Germinal center (tissue), 1 donor: ENCODE measurements at regions not wholly inside any gene's neighbourhood (a gene's known extent, or its start where the extent isn't known, plus 50 kb on each side); places are given as distances from the start of the nearest gene placed in this dataset.

Experiments used
- DNase-seq: peaks from one replicate; pipeline ENCODE4 v3.0.0; 2012; ENCODE audit warnings: mixed read lengths, low spot score

GRCh38 chr18:22074282-22075070 lies 94.9 kb upstream of the GATA6 start:
- no peak for DNase-seq

GRCh38 chr18:22080035-22080434 lies 89.4 kb upstream of the GATA6 start:
- no peak for DNase-seq

DNA sequence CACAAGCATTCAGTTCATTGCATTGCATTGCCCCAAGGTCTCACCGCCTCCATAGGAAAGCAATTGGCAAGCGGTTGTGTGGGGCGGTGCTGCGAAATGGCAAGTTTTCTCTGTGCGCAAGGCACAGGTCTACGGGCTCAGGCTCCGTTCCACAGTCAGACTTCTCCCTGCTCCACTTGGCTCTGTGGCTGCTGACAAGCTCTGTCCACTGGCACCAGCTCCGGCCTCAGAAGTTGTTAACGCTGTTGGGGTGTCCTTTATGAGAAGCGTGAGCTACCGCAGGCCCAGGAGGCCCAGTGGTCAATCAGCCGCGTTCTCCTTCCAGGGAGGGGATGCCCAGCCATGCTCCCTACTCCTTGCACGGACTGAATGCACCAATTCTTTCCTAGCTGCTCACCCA lies 87.0 kb upstream of the GATA6 start:
- no peak for DNase-seq

DNA sequence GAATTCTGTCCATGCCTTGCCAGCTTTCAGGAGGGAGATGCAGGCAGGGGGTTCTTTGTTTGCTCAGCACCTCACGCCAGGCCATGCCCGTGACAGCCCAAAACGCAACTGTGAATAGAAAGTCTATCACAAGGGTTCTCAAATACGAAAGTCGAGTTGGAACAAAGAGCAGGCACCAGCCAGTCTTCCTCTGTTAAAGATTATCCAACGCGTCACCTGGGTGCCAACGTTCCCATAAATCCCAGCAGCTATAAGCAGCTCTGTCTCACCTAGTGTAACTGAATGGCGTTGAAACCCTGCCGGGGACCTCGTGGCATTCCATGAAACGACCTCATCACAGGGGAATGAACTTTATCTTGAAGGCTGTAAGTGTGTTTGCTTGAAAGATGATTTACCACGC lies 84.8 kb upstream of the GATA6 start:
- DNase-seq: no peak

DNA sequence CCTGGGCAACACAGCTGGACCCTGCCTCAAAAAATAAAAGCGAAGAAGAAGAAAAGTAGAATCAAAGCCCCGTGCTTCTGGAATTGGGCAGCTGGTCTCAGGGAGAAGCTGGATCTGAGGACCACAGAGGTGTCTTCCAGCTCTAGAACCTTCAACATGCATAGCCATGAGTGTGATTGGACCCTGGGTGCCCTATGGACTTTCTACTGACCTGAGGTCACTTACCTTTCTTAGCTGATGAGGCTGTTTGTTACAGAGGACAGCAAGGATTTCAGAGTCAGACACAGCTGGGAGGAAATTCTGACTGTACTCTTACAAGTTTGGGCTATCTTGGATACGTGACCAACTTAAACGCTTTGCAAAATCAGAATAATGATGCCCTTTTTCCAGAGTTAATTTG lies 82.4 kb upstream of the GATA6 start:
- DNase-seq: no peak

DNA sequence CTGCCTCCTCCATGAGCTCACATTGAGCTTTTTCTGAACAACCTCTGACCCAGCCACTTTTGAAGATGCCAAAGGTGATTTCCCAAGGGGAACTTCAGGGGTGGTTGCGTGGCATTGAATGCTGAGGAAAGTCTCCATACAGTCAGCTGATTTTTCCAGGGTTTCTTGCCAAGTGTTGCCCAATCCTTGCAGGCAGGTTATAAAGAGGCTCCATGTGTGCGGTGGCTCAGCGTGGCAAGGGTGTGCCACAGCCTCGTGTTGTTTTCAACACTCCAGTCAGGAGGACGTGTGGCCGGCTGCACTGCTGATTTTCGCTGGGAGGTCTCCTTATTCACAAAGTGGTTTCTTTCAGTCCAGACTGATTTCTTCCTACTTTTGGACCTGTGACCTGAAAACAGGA lies 81.4 kb upstream of the GATA6 start:
- no peak for DNase-seq

GRCh38 chr18:22088996-22089640 lies 80.3 kb upstream of the GATA6 start:
- no peak for DNase-seq

DNA sequence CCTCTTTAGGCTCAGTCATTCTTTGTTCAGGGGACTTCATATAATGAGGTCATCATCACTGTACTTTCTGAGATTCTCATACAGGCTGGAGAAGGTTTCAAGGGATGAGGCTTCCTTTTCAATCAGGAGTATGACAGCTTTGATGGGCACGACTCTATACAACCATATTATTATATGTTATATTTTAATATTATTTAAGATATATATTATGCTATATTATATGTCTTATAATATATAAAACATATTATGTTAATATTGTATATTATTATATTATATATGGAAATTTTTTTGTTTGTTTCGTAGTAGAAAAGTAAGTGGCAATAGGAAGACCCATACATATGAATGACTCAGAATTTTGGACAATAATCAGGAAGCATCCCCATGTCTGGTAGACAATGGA lies 78.0 kb upstream of the GATA6 start:
- DNase-seq: no peak

GRCh38 chr18:22093731-22094357 lies 75.5 kb upstream of the GATA6 start:
- DNase-seq: no peak

DNA sequence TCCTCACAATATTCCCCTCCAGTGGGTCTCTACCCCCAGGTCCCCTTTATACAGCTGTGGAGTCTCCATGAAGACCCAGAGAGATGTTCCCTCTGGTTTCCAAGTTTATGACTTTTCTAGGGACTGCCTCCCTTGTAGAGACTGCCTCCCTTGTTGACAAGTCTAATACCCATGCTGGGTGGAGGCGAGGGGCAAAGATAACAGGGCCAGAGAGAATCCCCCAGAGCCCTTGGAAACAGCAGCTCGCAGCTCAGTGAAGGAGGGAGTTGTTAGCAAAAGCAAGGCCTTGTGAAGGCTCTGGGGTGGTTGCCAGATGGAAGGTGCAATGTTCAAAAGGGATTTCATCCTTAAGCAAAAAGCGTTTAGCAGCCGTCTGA lies 75.0 kb upstream of the GATA6 start:
- DNase-seq: no peak

DNA sequence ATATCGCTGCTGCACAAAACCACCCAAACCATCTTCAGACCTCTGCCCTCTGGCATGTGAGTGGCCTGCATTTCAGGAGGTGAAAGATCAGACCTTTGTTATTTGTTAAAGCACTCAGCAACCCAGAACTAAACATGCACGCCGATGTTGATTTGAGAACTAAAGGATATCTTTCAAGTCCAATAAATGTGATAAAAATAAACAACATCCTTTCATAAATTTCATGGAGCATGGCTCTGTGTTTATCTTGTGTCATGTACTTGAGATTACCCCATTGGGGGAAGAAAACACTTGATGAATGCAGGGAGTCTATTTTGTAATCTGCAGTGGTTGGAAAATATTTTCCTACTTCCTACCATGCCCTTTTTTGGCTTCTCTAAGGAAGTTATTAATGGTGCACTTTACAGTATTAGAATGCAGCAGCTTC lies 70.8 kb upstream of the GATA6 start:
- DNase-seq: no peak

DNA sequence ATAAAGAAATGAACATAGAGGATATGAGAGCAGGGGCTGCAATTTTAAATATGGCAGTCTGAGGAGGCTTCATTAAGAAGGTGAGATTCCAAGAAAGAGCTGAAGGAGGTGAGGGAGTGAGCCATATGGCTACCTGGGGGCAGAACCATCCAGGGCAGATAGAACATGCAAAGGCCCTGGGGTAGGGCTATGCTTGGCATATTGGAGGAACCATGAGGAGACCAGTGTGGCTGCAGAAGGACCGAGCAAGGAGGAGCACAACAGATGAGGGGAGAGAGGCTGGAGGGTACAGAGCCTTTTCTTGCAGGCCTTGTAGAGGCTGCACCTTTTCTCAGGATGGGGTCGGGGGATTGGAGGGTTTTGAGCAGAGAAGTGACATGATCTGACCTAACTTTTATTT lies 69.5 kb upstream of the GATA6 start:
- no peak for DNase-seq

DNA sequence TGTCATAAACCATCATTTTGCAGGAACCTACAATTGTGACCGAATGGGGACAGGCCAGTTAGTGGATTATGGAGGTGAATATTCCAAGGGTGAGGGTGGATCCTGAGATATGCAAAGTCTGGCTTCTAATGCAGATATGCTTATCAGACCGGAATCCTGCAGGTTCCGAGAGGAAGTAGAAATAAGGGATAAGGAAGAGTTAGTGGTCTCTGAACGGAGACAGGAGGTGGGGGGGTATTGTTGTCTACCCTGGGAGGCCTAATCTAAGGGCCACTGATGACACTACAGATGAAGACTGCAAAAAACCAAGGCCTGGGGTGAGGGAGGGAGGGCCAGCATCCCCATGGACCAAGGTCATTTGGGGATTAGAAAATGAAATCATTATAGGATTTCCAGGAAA lies 67.7 kb upstream of the GATA6 start:
- DNase-seq: no peak

DNA sequence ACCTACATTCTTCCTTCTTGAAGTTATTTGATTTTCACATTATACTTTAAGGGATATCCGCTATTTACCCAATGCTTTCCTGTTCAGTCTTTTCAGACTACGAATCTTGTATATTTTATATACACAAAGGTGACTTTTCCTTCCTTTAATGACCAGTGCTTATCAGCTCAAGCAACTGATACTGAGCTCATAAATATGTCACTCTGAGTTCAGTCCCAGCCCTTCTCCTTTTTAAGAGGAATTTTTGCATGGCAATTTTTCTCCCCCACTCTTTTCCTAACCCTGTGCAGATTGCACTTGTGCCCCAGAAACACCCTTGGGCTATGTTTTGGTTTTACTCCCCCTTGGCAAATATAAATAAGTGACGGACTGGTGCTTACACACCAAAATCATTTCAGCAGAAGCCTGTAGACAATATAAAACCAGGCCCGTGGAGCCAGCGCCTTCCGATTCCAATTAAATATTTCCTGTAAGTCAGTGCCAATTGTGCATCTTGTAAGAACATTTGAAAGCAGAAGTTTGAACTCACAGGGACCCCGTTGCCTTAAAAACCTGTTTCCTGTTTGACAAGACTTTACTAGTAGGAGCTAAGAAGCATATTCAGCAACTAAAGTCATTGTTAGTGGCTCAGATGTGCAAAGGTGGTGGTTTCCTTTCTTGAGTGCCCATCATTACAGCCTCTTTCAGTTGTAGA lies 66.3 kb upstream of the GATA6 start:
- DNase-seq: no peak

- DNase-seq: no peak
Measured at GRCh38 chr18:22103647-22104031, 65.8 kb upstream of the GATA6 start.

- DNase-seq: no peak
Measured at GRCh38 chr18:22106536-22107292, 62.7 kb upstream of the GATA6 start.

GRCh38 chr18:22108674-22109073 lies 60.7 kb upstream of the GATA6 start:
- DNase-seq: no peak

DNA sequence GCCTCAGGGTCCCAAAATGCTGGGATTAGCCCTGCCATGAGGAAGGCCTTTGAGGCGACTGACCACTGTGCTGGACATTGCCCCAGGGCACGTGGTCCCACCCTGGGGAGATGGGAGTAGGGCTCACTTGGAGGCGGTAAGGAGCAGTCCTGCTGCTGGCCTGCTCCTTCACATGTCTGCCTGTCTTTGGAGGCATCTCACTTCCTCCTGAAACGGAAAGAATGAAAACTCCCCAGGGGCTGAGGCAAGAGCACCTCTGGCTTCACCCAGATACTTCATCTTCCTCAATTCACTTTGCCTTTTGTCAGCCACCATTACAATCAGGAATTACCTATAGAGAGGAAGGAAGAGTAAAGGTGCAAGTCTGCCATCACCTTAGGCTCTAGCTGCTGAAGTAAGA lies 59.9 kb upstream of the GATA6 start:
- no peak for DNase-seq

DNA sequence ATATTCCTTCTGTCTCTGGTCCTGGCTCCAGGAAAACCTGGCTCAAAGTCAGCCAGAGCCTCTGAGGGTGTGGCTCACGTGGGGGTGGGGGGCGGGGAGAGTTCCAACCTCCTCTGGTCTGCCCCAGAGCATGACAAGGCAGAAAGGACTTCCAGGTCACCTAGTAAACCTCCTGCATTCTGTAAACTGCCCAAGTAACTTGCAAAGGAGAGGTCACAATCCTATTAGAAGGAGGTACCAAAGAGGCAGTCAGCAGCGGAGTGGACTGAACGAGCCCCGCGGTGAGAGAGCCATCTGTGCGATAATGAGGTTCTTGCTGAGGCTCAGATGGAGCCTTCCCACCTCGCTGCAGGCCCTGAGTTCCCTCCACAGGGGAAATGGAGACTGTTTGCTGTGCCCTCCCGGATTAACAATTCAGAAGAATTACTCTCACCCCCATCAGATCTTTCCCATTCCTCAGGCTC lies 58.9 kb upstream of the GATA6 start:
- no peak for DNase-seq

- no peak for DNase-seq
Measured at GRCh38 chr18:22112215-22112614, 57.2 kb upstream of the GATA6 start.

DNA sequence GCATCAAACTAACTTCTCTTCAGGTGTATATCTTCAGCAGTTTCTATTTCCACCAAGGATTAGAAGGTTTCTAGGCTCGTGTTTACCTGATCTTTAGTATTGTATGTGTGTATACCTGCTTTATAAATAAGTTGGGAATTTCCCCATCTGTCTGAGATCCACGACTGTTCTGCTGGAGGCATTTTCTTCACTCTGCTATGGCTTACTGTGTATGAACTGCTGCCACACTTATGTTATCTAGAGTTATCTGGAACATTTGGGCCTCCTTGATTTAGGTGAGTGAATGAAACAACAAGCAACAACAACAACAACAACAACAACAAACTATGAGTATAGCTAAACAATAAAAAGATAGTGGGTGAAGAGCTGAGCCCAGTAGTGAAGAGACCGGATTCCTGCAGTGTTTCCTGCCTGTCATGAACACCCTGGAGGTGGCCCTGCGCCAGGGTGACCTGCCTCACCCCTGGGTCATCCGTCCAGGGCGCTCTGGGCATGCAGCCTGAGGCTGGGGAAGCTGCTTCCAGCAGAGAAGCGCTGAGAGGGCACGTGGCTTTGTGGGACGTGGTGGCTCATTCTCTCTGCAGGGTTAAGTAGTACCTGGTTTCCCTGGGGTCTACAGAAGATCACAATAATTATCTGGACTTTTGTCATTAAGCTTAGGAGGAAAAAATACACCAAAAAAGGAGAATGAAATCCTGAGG lies 56.1 kb upstream of the GATA6 start:
- DNase-seq: no peak
